Smooth muscle cell (in vitro differentiated cells): ENCODE measurements at regions not wholly inside any gene's neighbourhood (a gene's known extent, or its start where the extent isn't known, plus 50 kb on each side); places are given as distances from the start of the nearest gene placed in this dataset.

ENCODE experiments used
- DNase-seq: peaks from one replicate; lab custom pipeline; 2025; ENCODE audit not compliant: unreplicated experiment; lab: John Stamatoyannopoulos, UW
- H2AFZ ChIP-seq: fragments of 200-600 bp; sonication (generic); 2 replicates; pipeline ENCODE4 v1.6.0; 2016; ENCODE audit warnings: antibody characterized with exemption, low read depth, mild to moderate bottlenecking
- H3F3A ChIP-seq: fragments of 200-600 bp; sonication (generic); 2 replicates; pipeline ENCODE4 v1.6.0; 2017; ENCODE audit warnings: antibody characterized with exemption, low read depth
- H3K27ac ChIP-seq: fragments of 200-600 bp; sonication (generic); 2 replicates; pipeline ENCODE4 v1.5.1; 2016; ENCODE audit warnings: low read depth, mild to moderate bottlenecking
- H3K27me3 ChIP-seq: fragments of 200-600 bp; sonication (generic); 2 replicates; pipeline ENCODE4 v1.6.1; 2016; ENCODE audit warnings: low read depth, mild to moderate bottlenecking
- H3K36me3 ChIP-seq: fragments of 200-600 bp; sonication (generic); 2 replicates; pipeline ENCODE4 v1.5.1; 2016; ENCODE audit warnings: low read depth
- H3K4me1 ChIP-seq: fragments of 200-600 bp; sonication (generic); 2 replicates; pipeline ENCODE4 v1.5.1; 2016; ENCODE audit warnings: low read depth
- H3K4me2 ChIP-seq: fragments of 200-600 bp; sonication (generic); 2 replicates; pipeline ENCODE4 v1.6.0; 2016; ENCODE audit warnings: mild to moderate bottlenecking
- H3K4me3 ChIP-seq: fragments of 200-600 bp; sonication (generic); 2 replicates; pipeline ENCODE4 v1.5.1; 2016; ENCODE audit warnings: mild to moderate bottlenecking
- H3K79me2 ChIP-seq: fragments of 200-600 bp; sonication (generic); 2 replicates; pipeline ENCODE4 v1.6.0; 2016; ENCODE audit warnings: low read depth, mild to moderate bottlenecking
- H3K9ac ChIP-seq: fragments of 200-600 bp; sonication (generic); 2 replicates; pipeline ENCODE4 v1.6.0; 2016; ENCODE audit warnings: low read depth
- H3K9me3 ChIP-seq: fragments of 200-600 bp; sonication (generic); replicated peaks from 2 replicates; pipeline ENCODE4 v1.5.1; 2016; ENCODE audit warnings: low read depth
- H4K20me1 ChIP-seq: fragments of 200-600 bp; sonication (generic); 2 replicates; pipeline ENCODE4 v1.6.0; 2016; ENCODE audit warnings: low read depth
- CTCF ChIP-seq: fragments of 200-600 bp; sonication (generic); IDR thresholded peaks from 2 replicates; pipeline ENCODE4 v1.5.1; 2017; ENCODE audit warnings: borderline replicate concordance, mild to moderate bottlenecking, antibody characterized with exemption; ENCODE audit not compliant: insufficient read depth, poor library complexity, severe bottlenecking
- WGBS: methylation state at CpG from one replicate; pipeline ENCODE4 v1.1.7; 2016; ENCODE audit warnings: low lambda C conversion rate; 5-methylcytosine and 5-hydroxymethylcytosine counted together

- Histone ChIP-seq H3K27ac (no peak overlapping the region), H3K4me2 (no peak overlapping the region), H3K4me3 (no peak overlapping the region), H3F3A (no peaks in the 10 kb centered on the region), H4K20me1 (no peaks in the 10 kb centered on the region), H3K36me3 (no peaks in the 10 kb centered on the region), H2AFZ (no peak overlapping the region), H3K9ac (no peak overlapping the region), H3K9me3 (no peaks in the 10 kb centered on the region), H3K79me2 (no peaks in the 10 kb centered on the region), H3K4me1 (no peaks in the 10 kb centered on the region), H3K27me3 (no peaks in the 10 kb centered on the region)
- DNase-seq, result no peak
- 85% methylated on average over 2 of the region's 2 CpGs for WGBS
- TF ChIP-seq CTCF, result no peak
Observed at GRCh38 chr4:83809581-83809980, 273.7 kb downstream of the GPAT3 start.

GRCh38 chr4:83793481-83793880 lies 257.6 kb downstream of the GPAT3 start:
- Histone ChIP-seq H4K20me1 (no peaks in the 10 kb centered on the region), H3K27me3 (peaks cover 7% of the 10 kb centered on the region), H3K9me3 (no peaks in the 10 kb centered on the region), H3K4me3 (no peak overlapping the region), H3K27ac (no peak overlapping the region), H3K4me2 (no peak overlapping the region), H3K4me1 (no peaks in the 10 kb centered on the region), H3K9ac (no peak overlapping the region), H3K36me3 (no peaks in the 10 kb centered on the region), H2AFZ (no peak overlapping the region), H3K79me2 (no peaks in the 10 kb centered on the region), H3F3A (no peaks in the 10 kb centered on the region)
- 93% methylated on average over 2 of the region's 2 CpGs for WGBS
- no peak for DNase-seq
- no peak for TF ChIP-seq CTCF

GRCh38 chr4:83785891-83786290 lies 250.0 kb downstream of the GPAT3 start:
- Histone ChIP-seq H3K9me3 (no peaks in the 10 kb centered on the region), H3K4me1 (no peaks in the 10 kb centered on the region), H4K20me1 (no peaks in the 10 kb centered on the region), H3K27ac (no peak overlapping the region), H3K36me3 (no peaks in the 10 kb centered on the region), H3K4me2 (no peak overlapping the region), H3K79me2 (no peaks in the 10 kb centered on the region), H3K9ac (no peak overlapping the region), H3F3A (no peaks in the 10 kb centered on the region), H3K27me3 (no peaks in the 10 kb centered on the region), H2AFZ (no peak overlapping the region), H3K4me3 (no peak overlapping the region)
- DNase-seq, result no peak
- TF ChIP-seq CTCF, result no peak
- 98% methylated on average over 1 of the region's 1 CpG for WGBS

DNA sequence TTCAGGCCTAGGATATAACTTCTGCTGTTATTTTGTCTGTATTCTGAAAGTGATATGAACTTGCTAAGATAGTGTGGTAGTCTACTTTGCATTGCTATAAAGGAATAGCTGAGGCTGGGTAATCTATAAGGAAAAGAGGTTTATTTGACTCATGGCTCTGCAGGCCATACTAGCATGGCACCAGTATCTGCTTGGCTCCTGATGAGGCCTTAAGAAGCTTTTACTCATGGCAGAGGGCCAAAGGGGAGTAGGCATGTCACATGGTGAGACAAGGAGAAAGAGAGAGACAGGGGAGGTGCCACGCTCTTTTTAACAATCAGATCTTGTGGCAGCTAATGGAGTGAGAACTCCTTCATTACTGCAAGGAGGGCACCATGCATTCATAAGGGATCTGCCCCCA lies 247.3 kb downstream of the GPAT3 start:
- H3K9me3 ChIP-seq, result no peaks in the 10 kb centered on the region
- H3F3A ChIP-seq, result no peaks in the 10 kb centered on the region
- H3K4me1 ChIP-seq, result no peaks in the 10 kb centered on the region
- no peak overlapping the region for H3K4me3 ChIP-seq
- H3K9ac ChIP-seq, result no peak overlapping the region
- H2AFZ ChIP-seq, result no peak overlapping the region
- no peaks in the 10 kb centered on the region for H4K20me1 ChIP-seq
- DNase-seq, result no peak
- TF ChIP-seq CTCF, result no peak
- H3K27me3 ChIP-seq, result no peaks in the 10 kb centered on the region
- no peaks in the 10 kb centered on the region for H3K36me3 ChIP-seq
- 100% methylated on average over 1 of the region's 1 CpG for WGBS
- no peak overlapping the region for H3K4me2 ChIP-seq
- no peaks in the 10 kb centered on the region for H3K79me2 ChIP-seq
- no peak overlapping the region for H3K27ac ChIP-seq
